Body of pancreas (tissue), 4 donors: ENCODE measurements at regions not wholly inside any gene's neighbourhood (a gene's known extent, or its start where the extent isn't known, plus 50 kb on each side); places are given as distances from the start of the nearest gene placed in this dataset.

Source experiments
- ATAC-seq: fragments of 150-250 bp; one replicate; pipeline ENCODE4 v1.9.1; 2016
- DNase-seq, 4 donors: peaks; one replicate each; pipeline ENCODE4 v3.0.0-alpha.2; 2019
- H3K27ac ChIP-seq, 4 donors: fragments of 200-600 bp; sonication (generic); 1 replicate in 3 of 4; 2 replicates in 1 of 4; pipeline versions ENCODE4 v1.5.1 to v1.6.1; 2016 to 2019; ENCODE audit warnings: mild to moderate bottlenecking in 1 of 4, mixed read lengths in 1 of 4, moderate library complexity in 1 of 4
- H3K27me3 ChIP-seq, 2 donors: fragments of 200-600 bp; sonication (generic); one replicate each; pipeline ENCODE4 v1.6.0; 2016; ENCODE audit warnings: mild to moderate bottlenecking in 1 of 2
- H3K36me3 ChIP-seq, 2 donors: fragments of 200-600 bp; sonication (generic); replicated peaks in 1 of 2; 2 replicates each; pipeline ENCODE4 v1.5.1; 2016; ENCODE audit warnings: low read depth in 2 of 2; ENCODE audit not compliant: insufficient read depth in 1 of 2
- H3K4me1 ChIP-seq: fragments of 200-600 bp; sonication (generic); one replicate; pipeline ENCODE4 v1.6.0; 2016
- H3K4me3 ChIP-seq, 2 donors: fragments of 200-600 bp; sonication (generic); 1 replicate in 1 of 2; 2 replicates in 1 of 2; pipeline ENCODE4 v1.5.1; 2016 to 2019
- H3K9me3 ChIP-seq, 3 donors: fragments of 200-600 bp; sonication (generic); 1 replicate in 2 of 3; 2 replicates in 1 of 3; pipeline ENCODE4 v1.5.1; 2016
- CTCF ChIP-seq, 7 experiments: fragments of 450-650 bp in 4 of 7; fragments of 200-600 bp in 3 of 7; sonication (generic) in 3 of 7; IDR thresholded peaks; one replicate each; pipeline ENCODE4 v1.5.1; 2016 to 2019; ENCODE audit warnings: antibody characterized with exemption in 7 of 7
- POLR2A ChIP-seq, 3 donors: fragments of 450-650 bp; IDR thresholded peaks; one replicate each; pipeline ENCODE4 v1.6.1; 2016; ENCODE audit warnings: antibody characterized with exemption in 3 of 3, mild to moderate bottlenecking in 2 of 3
- WGBS, 2 donors: methylation state at CpG; one replicate each; pipeline ENCODE4 v1.1.5; 2017; 5-methylcytosine and 5-hydroxymethylcytosine counted together
- intact Hi-C: fragments of 100-400 bp; cut with DNase I; formaldehyde crosslinking; loops from one replicate; pipeline ENCODE4 v1.15.1; 2023

DNA sequence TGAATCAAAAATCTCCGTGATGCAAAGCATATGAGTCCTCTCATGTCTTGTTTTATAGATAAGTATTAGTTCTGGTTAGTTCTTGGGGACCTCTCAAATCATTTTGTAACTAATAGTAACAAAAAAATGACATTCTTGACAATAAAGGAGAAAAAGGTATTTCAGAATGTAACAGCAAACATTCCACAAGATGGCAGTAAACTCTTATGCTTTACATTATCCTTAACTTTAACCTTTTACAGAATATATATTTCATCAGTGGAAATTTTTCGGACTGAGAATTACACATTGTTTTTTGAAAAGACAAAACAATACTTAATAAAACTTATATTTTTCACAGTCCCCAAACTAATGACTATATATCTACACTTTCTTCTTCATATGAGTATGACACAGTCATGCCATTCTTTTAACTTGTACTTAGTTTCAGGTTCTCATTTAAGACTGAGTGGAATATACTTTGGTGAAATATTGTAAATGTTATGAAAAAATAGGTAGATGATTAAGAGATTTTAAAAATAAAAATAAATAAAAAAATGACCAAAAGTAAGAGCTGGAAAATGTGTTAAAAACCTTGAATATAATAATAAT, 142.9 kb upstream of the NXPH2 start:
- H3K4me1 ChIP-seq, result no peaks in the 10 kb centered on the region
- intact Hi-C loops, result no loop called here
- no peak for DNase-seq
- no peaks in the 10 kb centered on the region for H3K36me3 ChIP-seq
- H3K4me3 ChIP-seq, result no peak overlapping the region
- no peaks in the 10 kb centered on the region for H3K27me3 ChIP-seq
- ATAC-seq, result no peak
- H3K27ac ChIP-seq, result no peak overlapping the region
- TF ChIP-seq CTCF (IDR thresholded peaks at IDR 0.05), result peak in 5 of 7 experiments; percentile 20 to 25 (median 23)
- no peak for TF ChIP-seq POLR2A (IDR thresholded peaks at IDR 0.05)
- H3K9me3 ChIP-seq, result no peaks in the 10 kb centered on the region
- 27 to 30% methylated on average over 2 of the region's 2 CpGs for WGBS, 2 donors

DNA sequence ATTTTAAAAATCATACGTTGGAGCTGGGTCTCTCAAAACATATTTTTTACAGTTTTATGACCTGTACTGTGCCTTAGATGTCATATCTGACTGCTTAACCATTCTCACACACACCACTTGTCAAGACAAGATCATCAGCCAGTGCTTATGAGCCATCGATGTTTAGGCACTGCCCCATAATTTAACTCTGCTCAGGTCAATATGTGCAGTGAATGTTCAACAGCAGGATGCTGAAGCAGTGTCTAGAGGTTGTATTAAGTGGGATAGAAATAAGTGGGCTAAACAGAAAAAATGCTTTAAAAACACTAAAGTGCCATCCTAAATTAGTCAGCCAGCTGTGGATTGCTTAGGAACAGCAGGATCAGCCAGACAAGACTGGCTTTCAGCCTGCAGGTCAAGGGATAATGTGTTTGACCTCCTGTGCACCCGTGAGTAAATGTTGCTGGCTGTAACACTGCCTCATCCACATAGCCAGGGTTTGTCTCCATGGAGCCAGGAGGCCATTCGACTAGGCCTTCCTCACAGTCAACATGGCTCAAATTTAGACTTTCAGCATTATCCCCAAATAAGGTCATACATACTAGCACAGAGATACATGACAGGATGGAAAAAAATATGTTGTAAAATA, 139.0 kb upstream of the NXPH2 start:
- no peak overlapping the region for H3K27ac ChIP-seq
- H3K9me3 ChIP-seq, result no peaks in the 10 kb centered on the region
- DNase-seq (no peak), ATAC-seq (no peak)
- 38 to 42% methylated on average over 4 of the region's 4 CpGs for WGBS, 2 donors
- H3K27me3 ChIP-seq, result no peaks in the 10 kb centered on the region
- intact Hi-C loops, result no loop called here
- H3K4me3 ChIP-seq, result no peak overlapping the region
- H3K36me3 ChIP-seq, result no peaks in the 10 kb centered on the region
- no peaks in the 10 kb centered on the region for H3K4me1 ChIP-seq
- TF ChIP-seq CTCF (IDR thresholded peaks at IDR 0.05), result no peak
- TF ChIP-seq POLR2A (IDR thresholded peaks at IDR 0.05), result no peak

DNA sequence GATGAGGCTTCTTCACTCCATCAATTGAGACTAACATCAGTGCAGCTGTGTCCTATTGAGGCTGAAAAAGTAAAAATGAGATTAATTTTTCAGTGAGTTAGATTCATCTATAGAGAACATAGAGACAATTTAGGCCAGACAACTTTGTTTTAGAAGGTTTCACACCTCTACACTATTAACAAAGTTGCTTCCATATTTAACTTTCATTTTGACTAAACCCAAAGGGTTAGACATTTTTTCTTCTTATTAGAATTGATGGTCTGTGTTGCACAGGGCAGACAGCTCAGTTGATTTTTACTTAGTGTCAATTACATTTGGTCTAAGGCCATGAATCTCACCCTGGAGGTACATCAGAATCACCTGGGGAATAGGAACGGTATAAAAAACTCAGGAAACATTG, 130.2 kb upstream of the NXPH2 start:
- Histone ChIP-seq H3K9me3 (no peaks in the 10 kb centered on the region), H3K27me3 (no peaks in the 10 kb centered on the region), H3K27ac (no peak overlapping the region), H3K36me3 (no peaks in the 10 kb centered on the region), H3K4me1 (no peaks in the 10 kb centered on the region), H3K4me3 (no peak overlapping the region)
- DNase-seq, result no peak
- 60% methylated on average over 1 of the region's 1 CpG for WGBS, 2 donors
- intact Hi-C loops, result no loop called here
- no peak for TF ChIP-seq POLR2A (IDR thresholded peaks at IDR 0.05)
- no peak for TF ChIP-seq CTCF (IDR thresholded peaks at IDR 0.05)
- ATAC-seq, result no peak

- DNase-seq, result no peak
- no peak for TF ChIP-seq POLR2A (IDR thresholded peaks at IDR 0.05)
- TF ChIP-seq CTCF (IDR thresholded peaks at IDR 0.05), result no peak
- no peak for ATAC-seq
- no peaks in the 10 kb centered on the region for H3K4me1 ChIP-seq
- intact Hi-C loops, result no loop called here
- H3K27ac ChIP-seq, result no peak overlapping the region
- H3K36me3 ChIP-seq, result no peaks in the 10 kb centered on the region
- WGBS, 2 donors, result 76 to 78% methylated on average over 2 of the region's 2 CpGs
- H3K9me3 ChIP-seq, result no peaks in the 10 kb centered on the region
- no peak overlapping the region for H3K4me3 ChIP-seq
- no peaks in the 10 kb centered on the region for H3K27me3 ChIP-seq
Measured at GRCh38 chr2:138906549-138906948, 126.4 kb upstream of the NXPH2 start.
